ENCODE measurements at regions not wholly inside any gene's neighbourhood (a gene's known extent, or its start where the extent isn't known, plus 50 kb on each side); places are given as distances from the start of the nearest gene placed in this dataset.

- H3K9ac ChIP-seq (ENCODE audit: low read depth, low read length, poor library complexity, severe bottlenecking): no peak overlapping the region
- TF ChIP-seq EZH2phosphoT487 (IDR thresholded peaks at IDR 0.05; ENCODE audit: borderline replicate concordance): no peak
- TF ChIP-seq CTCF (conservative IDR thresholded peaks at IDR 0.05; ENCODE audit: low read length): no peak
- H3K9me2 ChIP-seq (replicated peaks; ENCODE audit: low read depth, low read length): no peaks in the 10 kb centered on the region
- H2AFZ ChIP-seq (ENCODE audit: low read length): no peak overlapping the region
- H3K4me2 ChIP-seq (ENCODE audit: low read depth, low read length, poor library complexity, severe bottlenecking): no peak overlapping the region
- no peaks in the 10 kb centered on the region for H3K79me2 ChIP-seq (ENCODE audit: insufficient read depth, low read length)
- no peak overlapping the region for H3K4me3 ChIP-seq (ENCODE audit: low read length, poor library complexity, severe bottlenecking)
- no peaks in the 10 kb centered on the region for H4K20me1 ChIP-seq (ENCODE audit: insufficient read depth, low read length, poor library complexity, severe bottlenecking)
- no peaks in the 10 kb centered on the region for H3K9me3 ChIP-seq (ENCODE audit: insufficient read depth, low read depth, low read length)
- H3K36me3 ChIP-seq (ENCODE audit: insufficient read depth, low read length): no peaks in the 10 kb centered on the region
- H3F3A ChIP-seq (ENCODE audit: low read depth): no peaks in the 10 kb centered on the region
- no peaks in the 10 kb centered on the region for H3K4me1 ChIP-seq (ENCODE audit: insufficient read depth, low read length, poor library complexity, severe bottlenecking)
- no peaks in the 10 kb centered on the region for H3K27me3 ChIP-seq (ENCODE audit: insufficient read depth, low read length, poor library complexity, severe bottlenecking)
Observed at GRCh38 chr3:78087134-78087533, 1047.2 kb downstream of the ROBO2 start.

GRCh38 chr3:78088006-78088405 lies 1048.1 kb downstream of the ROBO2 start:
- H3K36me3 ChIP-seq (ENCODE audit: insufficient read depth, low read length): no peaks in the 10 kb centered on the region
- H4K20me1 ChIP-seq (ENCODE audit: insufficient read depth, low read length, poor library complexity, severe bottlenecking): no peaks in the 10 kb centered on the region
- no peaks in the 10 kb centered on the region for H3K27me3 ChIP-seq (ENCODE audit: insufficient read depth, low read length, poor library complexity, severe bottlenecking)
- no peaks in the 10 kb centered on the region for H3K9me2 ChIP-seq (replicated peaks; ENCODE audit: low read depth, low read length)
- H3F3A ChIP-seq (ENCODE audit: low read depth): no peaks in the 10 kb centered on the region
- H3K9ac ChIP-seq (ENCODE audit: low read depth, low read length, poor library complexity, severe bottlenecking): no peak overlapping the region
- no peak for TF ChIP-seq EZH2phosphoT487 (IDR thresholded peaks at IDR 0.05; ENCODE audit: borderline replicate concordance)
- TF ChIP-seq CTCF (conservative IDR thresholded peaks at IDR 0.05; ENCODE audit: low read length): no peak
- no peaks in the 10 kb centered on the region for H3K4me1 ChIP-seq (ENCODE audit: insufficient read depth, low read length, poor library complexity, severe bottlenecking)
- H3K9me3 ChIP-seq (ENCODE audit: insufficient read depth, low read depth, low read length): no peaks in the 10 kb centered on the region
- H3K4me3 ChIP-seq (ENCODE audit: low read length, poor library complexity, severe bottlenecking): no peak overlapping the region
- H3K4me2 ChIP-seq (ENCODE audit: low read depth, low read length, poor library complexity, severe bottlenecking): no peak overlapping the region
- H3K79me2 ChIP-seq (ENCODE audit: insufficient read depth, low read length): no peaks in the 10 kb centered on the region
- H2AFZ ChIP-seq (ENCODE audit: low read length): no peak overlapping the region

GRCh38 chr3:78090382-78090781 lies 1050.5 kb downstream of the ROBO2 start:
- Histone ChIP-seq H3K9me2 (replicated peaks; ENCODE audit: low read depth, low read length) (no peaks in the 10 kb centered on the region), H3K9ac (ENCODE audit: low read depth, low read length, poor library complexity, severe bottlenecking) (no peak overlapping the region), H3F3A (ENCODE audit: low read depth) (no peaks in the 10 kb centered on the region), H2AFZ (ENCODE audit: low read length) (no peak overlapping the region), H3K79me2 (ENCODE audit: insufficient read depth, low read length) (no peaks in the 10 kb centered on the region), H4K20me1 (ENCODE audit: insufficient read depth, low read length, poor library complexity, severe bottlenecking) (no peaks in the 10 kb centered on the region), H3K27me3 (ENCODE audit: insufficient read depth, low read length, poor library complexity, severe bottlenecking) (no peaks in the 10 kb centered on the region), H3K9me3 (ENCODE audit: insufficient read depth, low read depth, low read length) (no peaks in the 10 kb centered on the region), H3K4me3 (ENCODE audit: low read length, poor library complexity, severe bottlenecking) (no peak overlapping the region), H3K4me2 (ENCODE audit: low read depth, low read length, poor library complexity, severe bottlenecking) (no peak overlapping the region), H3K36me3 (ENCODE audit: insufficient read depth, low read length) (no peaks in the 10 kb centered on the region), H3K4me1 (ENCODE audit: insufficient read depth, low read length, poor library complexity, severe bottlenecking) (no peaks in the 10 kb centered on the region)
- TF ChIP-seq EZH2phosphoT487 (IDR thresholded peaks at IDR 0.05; ENCODE audit: borderline replicate concordance) (no peak), CTCF (conservative IDR thresholded peaks at IDR 0.05; ENCODE audit: low read length) (no peak)
